H1 (cell line): ENCODE measurements at regions not wholly inside any gene's neighbourhood (a gene's known extent, or its start where the extent isn't known, plus 50 kb on each side); places are given as distances from the start of the nearest gene placed in this dataset.

ENCODE experiments used
- CTCF ChIP-seq, 3 experiments: IDR thresholded peaks; 1 replicate in 2 of 3; 2 replicates in 1 of 3; pipeline versions ENCODE4 v1.5.1 to v1.6.1; 2011; ENCODE audit warnings: low read length in 3 of 3, mild to moderate bottlenecking in 3 of 3, inconsistent platforms in 2 of 3, low read depth in 1 of 3, moderate library complexity in 1 of 3; ENCODE audit not compliant: insufficient read depth in 1 of 3; ENCODE audit errors: control extremely low read depth in 1 of 3
- EZH2 ChIP-seq: fragments of 200-600 bp; sonication (generic); IDR thresholded peaks from 2 replicates; pipeline ENCODE4 v1.7.1; 2012; ENCODE audit warnings: low read depth, mild to moderate bottlenecking, moderate library complexity, low read length, inconsistent platforms; ENCODE audit not compliant: severe bottlenecking
- NRF1 ChIP-seq: IDR thresholded peaks from 2 replicates; pipeline ENCODE4 v1.6.1; 2011; ENCODE audit warnings: mild to moderate bottlenecking, low read depth, low read length, improper control_type of control experiment
- RXRA ChIP-seq: IDR thresholded peaks from 2 replicates; pipeline ENCODE4 v1.6.1; 2011; ENCODE audit warnings: low read depth, mild to moderate bottlenecking, low read length, moderate library complexity; ENCODE audit not compliant: insufficient read depth

- TF ChIP-seq CTCF (IDR thresholded peaks at IDR 0.05; ENCODE audit: control extremely low read depth in 1 of 3, insufficient read depth in 1 of 3, low read depth in 1 of 3, low read length in 3 of 3): no peak
- TF ChIP-seq RXRA: no peak
- no peak for TF ChIP-seq EZH2
- no peak for TF ChIP-seq NRF1
These were observed 94.3 kb downstream of the ELAPOR2 start for GRCh38 chr7:86964973-86965726.
